Kidney tubule cell (primary cell): ENCODE measurements at regions not wholly inside any gene's neighbourhood (a gene's known extent, or its start where the extent isn't known, plus 50 kb on each side); places are given as distances from the start of the nearest gene placed in this dataset.

ENCODE experiments used
- DNase-seq: peaks from one replicate; pipeline ENCODE4 v3.0.0-alpha.2; 2018; ENCODE audit warnings: low spot score

DNA sequence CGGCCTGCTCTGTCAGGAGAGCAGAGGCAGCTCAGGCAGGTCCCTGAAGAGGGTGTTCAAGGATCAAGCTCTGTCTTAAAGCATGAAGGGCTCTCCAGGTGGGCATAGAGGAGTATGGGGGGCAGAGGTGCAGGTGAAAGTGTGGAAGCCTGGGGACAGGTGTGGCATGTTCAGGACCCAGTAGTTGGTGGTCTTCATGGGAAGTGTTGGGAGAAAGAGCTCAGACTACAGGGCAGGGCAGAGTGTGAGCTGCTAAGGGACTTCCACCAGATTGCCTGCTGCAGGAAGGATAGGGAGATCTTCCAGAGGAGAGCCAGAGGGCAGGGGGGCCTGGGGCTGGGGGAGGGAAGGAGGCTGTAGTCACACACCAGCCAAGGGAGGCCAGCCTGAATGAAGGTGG is 156.5 kb upstream of the GDF10 start:
- DNase-seq = no peak

GRCh38 chr10:47144525-47144924 is 155.5 kb upstream of the GDF10 start:
- no peak for DNase-seq

- peak; percentile 32 for DNase-seq
Observed at GRCh38 chr10:47145290-47145934, 154.6 kb upstream of the GDF10 start.

DNA sequence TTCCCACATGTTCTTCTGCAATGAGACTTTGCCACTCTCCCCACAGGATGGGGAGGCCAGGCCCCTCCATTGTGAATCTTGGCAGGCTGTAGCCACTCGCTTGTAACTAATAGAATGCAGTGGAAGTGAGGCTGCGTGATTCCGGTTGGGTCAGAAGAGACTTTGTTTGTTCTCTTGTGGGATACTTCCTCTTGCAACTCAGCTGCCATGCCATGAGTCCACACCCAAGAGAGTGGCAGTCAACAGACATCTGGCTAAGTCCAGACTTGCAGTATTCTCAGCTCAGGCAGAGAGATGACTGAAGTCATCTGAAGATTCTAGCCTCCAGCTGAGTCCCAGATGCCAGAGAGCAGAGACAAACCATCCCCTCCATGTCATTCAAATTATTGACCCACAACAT is 153.4 kb upstream of the GDF10 start:
- no peak for DNase-seq

GRCh38 chr10:47147186-47147585 is 152.8 kb upstream of the GDF10 start:
- DNase-seq = no peak

DNA sequence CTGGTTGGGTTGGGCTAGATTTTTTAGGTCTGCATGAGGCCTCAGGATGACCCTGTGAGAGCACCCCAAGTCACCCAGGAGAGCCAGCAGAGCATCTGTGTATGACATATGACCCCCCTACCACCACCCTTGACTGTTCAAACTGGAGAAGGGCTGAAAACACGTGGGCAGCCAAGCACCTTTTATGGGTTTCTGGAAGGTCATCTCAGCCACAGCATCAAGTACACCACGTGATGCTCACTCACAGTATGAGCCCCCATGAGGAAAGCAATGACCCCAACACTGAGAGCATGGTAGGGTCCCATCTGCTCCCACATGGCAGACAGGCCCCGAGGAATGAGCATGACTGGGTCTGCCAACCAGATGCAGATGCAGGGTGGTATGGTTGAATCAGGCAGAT is 149.4 kb upstream of the GDF10 start:
- no peak for DNase-seq

DNA sequence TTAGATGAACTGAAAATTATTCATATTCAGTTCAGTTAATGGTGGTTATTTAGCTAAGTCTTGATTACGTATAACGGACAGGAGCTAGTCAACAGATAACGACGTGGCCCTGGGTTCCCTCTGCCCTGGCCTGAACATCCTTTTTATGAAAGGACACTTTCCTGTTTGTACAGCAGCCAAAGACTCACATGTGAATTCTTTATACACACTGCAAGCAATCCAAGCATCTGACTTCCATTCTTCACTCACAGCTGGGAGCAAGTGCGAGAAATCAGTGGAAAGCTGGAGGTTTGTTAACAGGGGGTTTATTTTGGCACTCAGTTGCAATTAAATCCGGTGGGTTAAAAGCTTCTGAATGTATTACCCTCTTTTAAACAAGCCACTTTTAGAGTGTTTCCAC is 148.1 kb upstream of the GDF10 start:
- DNase-seq = no peak

GRCh38 chr10:47152861-47153349 is 147.1 kb upstream of the GDF10 start:
- peak; percentile 62 for DNase-seq

DNA sequence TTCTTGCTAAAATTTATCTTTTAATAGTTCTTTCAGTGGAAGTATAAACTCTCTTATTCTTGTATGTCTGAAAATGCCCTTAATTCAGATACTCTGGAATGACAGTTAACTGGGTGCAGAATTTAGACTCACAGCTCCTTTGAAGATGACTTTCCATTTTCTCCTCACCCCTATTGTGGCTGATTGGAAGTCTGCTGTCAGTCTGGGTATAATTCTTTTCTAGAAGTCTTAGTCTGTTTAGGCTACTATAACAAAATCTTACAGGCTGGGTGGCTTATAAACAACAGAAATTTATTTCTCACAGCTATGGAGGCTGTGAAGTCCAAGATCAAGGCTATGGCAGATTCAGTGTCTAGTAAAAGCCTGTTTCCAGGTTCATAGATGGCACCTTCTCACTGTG is 145.2 kb upstream of the GDF10 start:
- no peak for DNase-seq

DNA sequence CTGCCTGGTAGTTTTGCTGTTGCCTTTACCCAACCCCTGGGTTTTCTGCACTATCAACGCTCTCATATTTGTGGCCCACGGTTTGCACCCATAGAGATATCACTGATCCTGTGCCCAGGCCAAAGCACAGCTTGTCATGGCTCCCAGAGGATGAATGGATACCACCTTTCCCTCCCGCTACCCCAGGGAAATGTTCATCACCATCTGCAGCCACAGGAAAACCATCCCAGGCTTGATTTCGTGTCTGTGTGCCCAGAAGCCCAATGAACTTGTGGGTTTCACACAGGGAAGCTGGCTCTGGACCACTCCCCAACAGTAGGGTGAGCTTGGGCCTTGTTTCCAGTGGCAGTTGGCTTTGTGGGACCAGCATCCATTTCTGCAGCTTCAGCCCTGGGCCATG is 143.1 kb upstream of the GDF10 start:
- no peak for DNase-seq

DNA sequence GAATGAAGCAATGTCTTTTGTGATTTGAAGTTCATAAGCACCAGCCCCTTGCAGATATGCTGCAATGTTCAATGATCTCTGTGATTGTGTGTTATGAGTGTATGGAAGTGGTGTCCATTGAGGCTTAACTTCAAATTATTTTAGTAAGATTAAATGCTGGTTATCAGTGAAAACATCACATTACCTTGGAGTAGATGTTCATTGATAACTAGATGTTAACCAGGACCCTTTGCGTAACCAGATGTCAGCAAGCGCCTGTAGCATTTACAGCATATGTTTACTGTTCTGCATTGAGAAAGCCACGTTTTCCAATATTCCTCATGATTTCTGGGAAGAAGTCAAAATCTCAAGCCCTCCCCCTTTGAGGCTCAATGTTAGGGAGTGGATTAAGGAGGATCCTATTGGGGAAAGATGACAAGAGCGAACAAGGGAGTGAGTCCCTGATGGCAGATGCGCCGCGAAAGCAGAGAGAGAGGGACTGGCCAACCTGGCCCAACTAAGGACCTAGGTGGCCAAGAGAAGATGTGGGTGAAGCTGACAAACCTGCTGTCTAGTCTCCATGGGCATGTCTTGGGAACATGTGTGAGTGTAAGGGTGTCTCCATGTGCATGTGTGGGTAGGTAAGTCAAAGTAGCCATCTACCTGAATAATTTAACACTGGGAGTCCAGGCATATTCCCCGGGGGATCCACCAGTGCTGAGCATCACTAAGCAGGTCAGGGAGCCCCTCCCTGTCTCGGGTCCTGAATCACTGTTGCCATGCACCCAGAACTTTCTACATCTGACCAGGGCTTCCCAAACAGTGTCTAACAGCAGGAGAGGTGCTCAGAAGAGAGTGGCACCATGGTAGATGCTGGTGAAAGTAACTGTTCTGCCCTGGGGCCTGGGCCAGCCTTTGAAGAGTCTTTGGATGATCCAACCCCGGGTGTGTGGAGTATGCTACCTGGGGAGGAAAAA is 141.6 kb upstream of the GDF10 start:
- no peak for DNase-seq

DNA sequence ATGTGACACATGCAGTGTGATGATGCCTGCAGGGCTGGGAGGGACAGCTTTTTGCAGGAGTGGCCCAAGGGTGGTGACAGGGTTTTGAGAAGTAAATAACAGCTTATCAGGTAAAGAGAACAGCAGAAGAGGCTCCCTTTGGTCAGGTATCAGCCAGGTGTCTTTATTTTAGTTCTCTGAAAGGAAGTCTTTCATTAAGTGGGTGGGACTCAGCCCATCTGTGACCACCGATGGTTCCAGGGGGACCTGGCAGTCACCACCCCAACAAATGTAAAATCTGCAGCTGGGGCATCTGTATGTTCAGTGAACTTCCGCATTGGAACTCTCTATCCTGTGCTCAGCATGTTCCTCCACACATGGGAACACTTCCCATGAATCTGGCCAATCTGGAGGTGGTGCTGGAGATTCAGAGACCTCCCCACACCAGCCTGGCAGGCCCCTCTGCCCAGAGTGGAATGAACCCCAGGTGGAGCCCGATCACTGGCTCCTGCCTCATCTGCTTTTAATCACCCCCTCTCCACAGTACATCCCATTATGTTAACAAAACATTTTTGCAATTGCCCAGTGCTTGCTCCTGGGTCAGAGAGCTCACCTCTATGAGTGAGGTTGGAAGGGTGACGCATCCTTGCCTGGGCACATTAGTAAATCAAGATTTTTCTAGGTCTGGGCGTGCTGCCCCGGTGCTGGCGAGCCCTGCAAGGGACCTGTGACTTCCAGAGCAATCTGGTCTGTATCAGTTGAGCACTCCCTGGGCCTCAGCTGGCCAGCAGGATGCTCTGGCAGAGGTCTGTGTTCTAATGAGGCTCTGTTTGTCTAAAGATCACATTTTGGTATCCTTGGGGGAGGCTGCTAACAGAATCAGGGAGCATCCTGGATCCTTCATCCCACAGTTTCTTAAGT is 140.4 kb upstream of the GDF10 start:
- no peak for DNase-seq

- no peak for DNase-seq
Observed at GRCh38 chr10:47160261-47160908, 139.6 kb upstream of the GDF10 start.

GRCh38 chr10:47160967-47161366 is 139.0 kb upstream of the GDF10 start:
- DNase-seq = no peak

DNA sequence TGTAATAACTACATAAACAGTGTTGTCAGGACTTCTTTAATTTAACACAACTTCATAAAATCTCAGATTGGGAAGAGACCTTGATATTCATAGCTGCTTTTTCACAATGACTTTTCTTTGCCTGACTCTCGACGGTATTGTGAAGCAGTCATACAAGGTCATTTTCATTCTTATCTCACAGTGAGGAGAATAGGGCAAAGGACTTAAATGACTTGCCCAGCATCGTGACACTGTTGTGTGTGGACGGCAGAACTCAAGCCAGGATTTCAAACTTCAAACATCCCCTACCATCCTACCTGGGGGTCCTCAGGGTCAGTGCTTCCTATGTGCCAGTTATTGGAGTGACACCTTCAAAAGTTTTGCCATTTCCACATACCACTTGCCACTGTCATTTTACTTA is 138.5 kb upstream of the GDF10 start:
- DNase-seq = no peak

- no peak for DNase-seq
Observed at GRCh38 chr10:47164126-47164799, 135.7 kb upstream of the GDF10 start.

DNA sequence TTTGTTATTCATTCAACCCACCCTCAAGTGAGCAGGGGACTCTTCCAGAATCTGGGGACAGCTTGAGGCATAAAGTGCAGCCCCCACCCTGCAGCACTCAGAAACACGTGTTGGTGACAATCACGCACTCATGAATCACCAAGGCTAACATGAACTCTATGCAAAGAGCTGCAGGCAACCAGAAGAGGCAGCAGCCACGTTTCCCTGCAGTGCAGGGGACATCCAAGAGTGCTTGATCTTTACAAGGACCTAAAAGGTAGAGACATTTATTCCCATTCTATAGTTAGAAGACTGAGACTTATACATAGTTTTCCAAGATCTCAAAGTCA is 135.2 kb upstream of the GDF10 start:
- no peak for DNase-seq

DNA sequence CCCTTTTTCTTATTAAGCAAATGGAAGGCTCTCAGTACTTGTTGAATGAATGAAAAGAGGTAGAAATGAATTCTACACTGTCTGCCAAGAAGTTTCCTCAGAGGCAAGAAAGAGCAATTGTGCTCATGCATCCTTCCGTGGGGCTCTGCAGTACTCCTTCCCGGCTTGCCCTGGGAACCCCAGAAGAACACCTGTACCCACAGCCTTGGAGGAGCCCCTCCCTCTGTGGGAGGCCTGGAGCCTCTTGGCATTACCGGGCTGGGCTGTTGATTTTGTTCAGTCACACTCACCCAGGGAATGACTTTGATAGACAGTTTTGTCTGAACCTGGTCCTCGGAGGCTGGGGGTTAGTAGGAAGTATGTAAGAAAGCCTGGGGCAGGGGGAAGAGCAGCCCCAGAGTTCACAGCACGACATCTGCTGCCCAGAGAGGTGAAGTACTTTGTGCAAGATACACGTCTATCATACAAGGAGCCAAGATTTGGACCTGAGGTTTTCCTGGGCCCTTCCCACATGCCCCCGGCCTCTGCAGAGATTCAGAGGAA is 134.8 kb upstream of the GDF10 start:
- no peak for DNase-seq

DNA sequence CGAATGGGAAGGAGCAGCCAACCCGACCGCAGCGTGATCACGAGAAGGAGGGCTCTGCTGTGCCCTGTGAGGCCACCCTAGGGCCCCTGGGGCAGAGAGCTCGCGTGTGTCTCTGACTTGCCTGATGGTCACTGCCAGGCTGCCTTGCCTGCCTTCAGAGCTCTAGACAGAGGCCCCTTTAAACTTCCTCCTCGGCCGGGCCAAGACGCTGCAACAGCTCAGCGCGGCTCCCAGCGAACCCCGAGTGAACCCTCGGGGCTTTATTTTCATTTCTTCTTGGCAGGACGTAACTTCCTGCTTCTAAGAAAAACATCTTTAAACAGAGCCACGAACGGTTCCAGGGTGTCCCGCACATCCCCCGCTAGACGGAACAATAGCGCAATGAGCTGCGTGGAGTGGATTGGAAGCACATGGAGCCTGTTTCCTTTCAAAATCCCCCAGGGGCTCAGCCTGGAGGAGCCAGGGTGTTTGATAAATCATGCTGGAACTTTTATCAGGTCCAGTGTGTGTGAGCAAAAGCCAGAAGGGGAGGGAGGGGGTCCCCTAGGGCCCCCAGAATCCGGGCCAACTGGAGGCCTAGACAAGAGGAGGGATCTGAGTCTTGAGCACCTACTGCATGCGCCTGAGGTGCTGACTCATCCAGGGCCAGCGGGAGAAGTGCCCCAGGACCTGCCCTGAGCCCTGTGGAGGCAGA is 134.1 kb upstream of the GDF10 start:
- DNase-seq = no peak

- DNase-seq = no peak
Observed at GRCh38 chr10:47166405-47166777, 133.6 kb upstream of the GDF10 start.
